PC-3 (cell line): ENCODE measurements at regions not wholly inside any gene's neighbourhood (a gene's known extent, or its start where the extent isn't known, plus 50 kb on each side); places are given as distances from the start of the nearest gene placed in this dataset.

ENCODE experiments used
- ATAC-seq: fragments of 200-7000 bp; cut with Tn5 transposase; 2 replicates; pipeline ENCODE4 v1.9.1; 2020; ENCODE audit warnings: mild to moderate bottlenecking, moderate library complexity
- BruUV-seq: library from RNA; stranded (reverse); fragments of 400-500 nt; replicated peaks from 2 replicates; lab custom pipeline; 2021; lab: Mats Ljungman, UMichigan
- CTCF ChIA-PET: fragments of 300-600 bp; sonication (Branson Sonifier 250); formaldehyde crosslinking; loops from one replicate; lab custom pipeline; 2022; ENCODE audit warnings: antibody characterized with exemption; lab: Charles Lee
- POLR2A ChIA-PET: fragments of 300-600 bp; sonication (Branson Sonifier 250); formaldehyde crosslinking; loops from one replicate; lab custom pipeline; 2022; ENCODE audit warnings: antibody characterized with exemption; ENCODE audit not compliant: unreplicated experiment; lab: Charles Lee
- DNase-seq: peaks from one replicate; pipeline ENCODE4 v3.0.0-alpha.2; 2015
- H2AFZ ChIP-seq: fragments of 300-600 bp; sonication (generic); 2 replicates; pipeline ENCODE4 v1.6.0; 2016; ENCODE audit warnings: antibody characterized with exemption, low read length
- H3F3A ChIP-seq: fragments of 300-600 bp; sonication (generic); one replicate; pipeline ENCODE4 v1.6.0; 2017; ENCODE audit warnings: antibody characterized with exemption, low read length, control low read depth, mild to moderate bottlenecking; ENCODE audit not compliant: unreplicated experiment
- H3K27ac ChIP-seq: fragments of 300-600 bp; sonication (generic); 2 replicates; pipeline ENCODE4 v1.5.1; 2016; ENCODE audit warnings: mild to moderate bottlenecking, low read length
- H3K27me3 ChIP-seq: fragments of 300-600 bp; sonication (generic); 2 replicates; pipeline ENCODE4 v1.6.1; 2016; ENCODE audit warnings: low read length, mixed read lengths
- H3K36me3 ChIP-seq: fragments of 300-600 bp; sonication (generic); 2 replicates; pipeline ENCODE4 v1.6.1; 2016; ENCODE audit warnings: low read depth, mixed run types, low read length, mixed read lengths
- H3K4me1 ChIP-seq: fragments of 300-600 bp; sonication (generic); 2 replicates; pipeline ENCODE4 v1.5.1; 2016; ENCODE audit warnings: low read length; ENCODE audit not compliant: insufficient read depth
- H3K4me2 ChIP-seq: fragments of 300-600 bp; sonication (generic); 2 replicates; pipeline ENCODE4 v1.6.0; 2016; ENCODE audit warnings: low read length
- H3K4me3 ChIP-seq: fragments of 300-600 bp; sonication (generic); 2 replicates; pipeline ENCODE4 v1.5.1; 2016; ENCODE audit warnings: mild to moderate bottlenecking, low read length, mixed read lengths
- H3K79me2 ChIP-seq: fragments of 300-600 bp; sonication (generic); 2 replicates; pipeline ENCODE4 v1.6.1; 2017; ENCODE audit warnings: low read length, mixed read lengths
- H3K9ac ChIP-seq: fragments of 300-600 bp; sonication (generic); 2 replicates; pipeline ENCODE4 v1.6.0; 2016; ENCODE audit warnings: mild to moderate bottlenecking, low read length
- H3K9me2 ChIP-seq: fragments of 300-600 bp; sonication (generic); replicated peaks from 2 replicates; pipeline ENCODE4 v1.6.1; 2016; ENCODE audit warnings: mixed run types, low read length, mixed read lengths
- H3K9me3 ChIP-seq: fragments of 300-600 bp; sonication (generic); 2 replicates; pipeline ENCODE4 v1.6.1; 2016; ENCODE audit warnings: low read length, mixed read lengths
- H4K20me1 ChIP-seq: fragments of 300-600 bp; sonication (generic); 2 replicates; pipeline ENCODE4 v1.6.1; 2016; ENCODE audit warnings: low read length, mixed read lengths
- EZH2 ChIP-seq: fragments of 300-600 bp; sonication (generic); IDR thresholded peaks from one replicate; pipeline ENCODE4 v1.6.1; 2017; ENCODE audit warnings: antibody characterized with exemption, mild to moderate bottlenecking, low read length; ENCODE audit not compliant: unreplicated experiment
- EZH2phosphoT487 ChIP-seq: fragments of 300-600 bp; sonication (generic); IDR thresholded peaks from 2 replicates; pipeline ENCODE4 v1.6.1; 2018; ENCODE audit warnings: mild to moderate bottlenecking, antibody characterized with exemption, low read length, borderline replicate concordance
- intact Hi-C: fragments of 100-400 bp; cut with micrococcal nuclease; formaldehyde crosslinking; loops from 2 replicates; pipeline ENCODE4 v1.9.0; 2023
- TF ChIP-seq, protein P1 (sequence below): fragments of 300-600 bp; sonication (generic); conservative IDR thresholded peaks from 2 replicates; pipeline ENCODE4 v1.5.1; 2017; ENCODE audit warnings: antibody characterized with exemption, low read depth, mild to moderate bottlenecking, low read length

DNA sequence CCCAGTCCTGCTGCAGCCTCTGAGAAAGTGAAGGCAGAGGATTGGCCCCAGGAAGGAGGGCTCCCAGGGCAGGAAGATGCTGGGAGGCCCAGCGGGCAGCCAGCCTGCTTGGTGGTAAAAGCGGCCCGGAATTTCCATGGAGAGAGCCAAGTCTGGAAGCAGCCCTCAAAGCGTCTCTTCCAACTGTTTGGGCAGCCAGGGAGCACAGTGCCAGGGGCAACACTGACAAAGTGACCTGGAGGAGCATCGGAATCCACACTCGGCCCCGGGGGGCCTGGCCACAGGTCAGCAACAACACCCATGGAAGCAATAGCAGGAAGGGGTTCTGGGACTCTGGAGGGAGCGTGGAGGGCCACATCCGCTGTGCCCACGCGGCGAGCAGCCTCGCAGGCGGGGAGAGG is 63.2 kb upstream of the FGFR2 start:
- H3K79me2 ChIP-seq: no peaks in the 10 kb centered on the region
- H3K4me3 ChIP-seq: no peak overlapping the region
- no peak overlapping the region for H3K4me2 ChIP-seq
- H3K9me3 ChIP-seq: no peaks in the 10 kb centered on the region
- no peaks in the 10 kb centered on the region for H3F3A ChIP-seq
- H3K9ac ChIP-seq: no peak overlapping the region
- ChIA-PET POLR2A (no interaction called here), CTCF (no interaction called here)
- TF ChIP-seq EZH2phosphoT487: no peak
- TF ChIP-seq EZH2: no peak
- TF ChIP-seq, protein P1, sequence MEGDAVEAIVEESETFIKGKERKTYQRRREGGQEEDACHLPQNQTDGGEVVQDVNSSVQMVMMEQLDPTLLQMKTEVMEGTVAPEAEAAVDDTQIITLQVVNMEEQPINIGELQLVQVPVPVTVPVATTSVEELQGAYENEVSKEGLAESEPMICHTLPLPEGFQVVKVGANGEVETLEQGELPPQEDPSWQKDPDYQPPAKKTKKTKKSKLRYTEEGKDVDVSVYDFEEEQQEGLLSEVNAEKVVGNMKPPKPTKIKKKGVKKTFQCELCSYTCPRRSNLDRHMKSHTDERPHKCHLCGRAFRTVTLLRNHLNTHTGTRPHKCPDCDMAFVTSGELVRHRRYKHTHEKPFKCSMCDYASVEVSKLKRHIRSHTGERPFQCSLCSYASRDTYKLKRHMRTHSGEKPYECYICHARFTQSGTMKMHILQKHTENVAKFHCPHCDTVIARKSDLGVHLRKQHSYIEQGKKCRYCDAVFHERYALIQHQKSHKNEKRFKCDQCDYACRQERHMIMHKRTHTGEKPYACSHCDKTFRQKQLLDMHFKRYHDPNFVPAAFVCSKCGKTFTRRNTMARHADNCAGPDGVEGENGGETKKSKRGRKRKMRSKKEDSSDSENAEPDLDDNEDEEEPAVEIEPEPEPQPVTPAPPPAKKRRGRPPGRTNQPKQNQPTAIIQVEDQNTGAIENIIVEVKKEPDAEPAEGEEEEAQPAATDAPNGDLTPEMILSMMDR: no peak
- no peaks in the 10 kb centered on the region for H4K20me1 ChIP-seq
- intact Hi-C loops: no loop called here
- H3K27me3 ChIP-seq: 0 out of 2 replicates have a peak, but pooled peaks cover 6% of the 10 kb centered on the region
- ATAC-seq (no peak), DNase-seq (no peak)
- BruUV-seq: no TSS peak
- no peaks in the 10 kb centered on the region for H3K4me1 ChIP-seq
- no peak overlapping the region for H3K27ac ChIP-seq
- H3K9me2 ChIP-seq: no peaks in the 10 kb centered on the region
- no peak overlapping the region for H2AFZ ChIP-seq
- no peaks in the 10 kb centered on the region for H3K36me3 ChIP-seq

DNA sequence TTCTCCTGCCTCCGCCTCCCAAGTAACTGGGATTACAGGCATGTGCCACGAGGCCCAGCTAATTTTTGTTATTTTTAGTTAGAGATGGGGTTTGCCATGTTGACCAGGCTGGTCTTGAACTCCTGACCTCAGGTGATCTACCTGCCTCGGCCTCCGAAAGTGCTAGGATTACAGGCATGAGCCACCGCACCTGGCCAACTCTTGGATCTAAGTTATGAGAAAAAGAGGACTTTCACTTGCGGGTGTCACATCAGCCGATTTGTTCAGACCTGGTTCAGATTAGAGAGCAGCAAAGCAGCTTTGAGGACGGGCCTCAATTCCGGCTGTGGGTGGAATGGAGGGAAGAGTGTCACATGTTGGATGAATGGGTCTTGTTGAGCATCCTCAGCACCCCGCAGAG is 61.0 kb upstream of the FGFR2 start:
- Histone ChIP-seq H3K36me3 (no peaks in the 10 kb centered on the region), H3K9me2 (no peaks in the 10 kb centered on the region), H2AFZ (no peak overlapping the region), H3K4me2 (no peak overlapping the region), H3K27me3 (peaks cover 26% of the 10 kb centered on the region), H3K9me3 (no peaks in the 10 kb centered on the region), H3K9ac (no peak overlapping the region), H3K4me3 (no peak overlapping the region), H4K20me1 (no peaks in the 10 kb centered on the region), H3K27ac (no peak overlapping the region), H3F3A (no peaks in the 10 kb centered on the region), H3K79me2 (no peaks in the 10 kb centered on the region), H3K4me1 (no peaks in the 10 kb centered on the region)
- no peak for TF ChIP-seq EZH2phosphoT487
- TF ChIP-seq, protein P1: no peak
- ATAC-seq (no peak), DNase-seq (no peak)
- intact Hi-C loops: no loop called here
- CTCF ChIA-PET: no interaction called here
- POLR2A ChIA-PET: no interaction called here
- BruUV-seq: no TSS peak

DNA sequence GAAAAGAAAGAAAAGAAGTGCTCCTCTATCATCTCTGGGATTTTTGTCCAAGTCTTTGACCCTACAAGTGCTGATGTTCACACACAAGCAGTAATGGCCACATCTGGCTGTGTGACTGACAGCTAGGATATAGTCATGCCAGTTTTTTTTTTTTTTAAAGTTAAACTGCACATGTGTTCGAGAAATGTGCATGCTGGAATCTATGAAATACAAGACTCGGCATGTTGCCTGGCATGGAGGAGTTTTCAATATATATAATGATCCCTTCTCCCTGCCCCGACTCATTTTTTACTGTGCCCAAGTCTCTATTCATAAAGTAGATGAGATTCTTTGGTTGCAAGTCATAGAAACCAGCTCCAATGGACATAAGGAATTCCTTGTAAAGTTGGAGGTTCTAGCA is 60.4 kb upstream of the FGFR2 start:
- Histone ChIP-seq H3K79me2 (no peaks in the 10 kb centered on the region), H2AFZ (no peak overlapping the region), H3K36me3 (no peaks in the 10 kb centered on the region), H3K4me3 (no peak overlapping the region), H3K27ac (no peak overlapping the region), H3K9ac (no peak overlapping the region), H3F3A (no peaks in the 10 kb centered on the region), H4K20me1 (no peaks in the 10 kb centered on the region), H3K4me1 (no peaks in the 10 kb centered on the region), H3K9me2 (no peaks in the 10 kb centered on the region), H3K27me3 (peaks cover 32% of the 10 kb centered on the region), H3K9me3 (no peaks in the 10 kb centered on the region), H3K4me2 (no peak overlapping the region)
- CTCF ChIA-PET: no interaction called here
- BruUV-seq: no TSS peak
- POLR2A ChIA-PET: no interaction called here
- DNase-seq (no peak), ATAC-seq (no peak)
- intact Hi-C loops: no loop called here
- TF ChIP-seq EZH2: no peak
- TF ChIP-seq, protein P1: no peak
- TF ChIP-seq EZH2phosphoT487: no peak
